NCI-H1048 (cell line): ENCODE measurements at regions not wholly inside any gene's neighbourhood (a gene's known extent, or its start where the extent isn't known, plus 50 kb on each side); places are given as distances from the start of the nearest gene placed in this dataset.
"Not testable (repeated sequence)": the region's sequence is repeated elsewhere in the genome, so short reads cannot be mapped to it uniquely, and the experiment has no call there.

Experiments
- DNase-seq: peaks from one replicate; lab custom pipeline; 2025; lab: John Stamatoyannopoulos, UW

DNA sequence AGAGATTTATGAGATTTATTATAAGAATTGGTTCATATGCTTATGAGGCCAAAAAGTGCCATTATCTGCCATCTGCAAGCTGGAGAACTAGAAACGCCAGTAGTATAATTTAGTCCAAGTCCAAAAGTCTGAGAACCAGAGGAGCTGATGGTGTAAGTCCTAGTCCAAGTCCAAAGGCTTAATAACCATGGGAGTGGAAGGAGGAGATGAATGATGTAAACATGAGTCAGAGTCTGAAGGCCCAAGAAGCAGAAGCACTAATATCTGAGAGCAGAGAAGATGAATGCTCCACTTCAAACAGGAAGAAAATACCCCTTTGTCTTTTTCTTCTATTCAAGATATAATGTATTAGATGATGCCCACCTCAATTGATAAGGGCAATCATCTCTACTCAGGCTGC, 185.7 kb downstream of the CGGBP1 start:
- no peak for DNase-seq

GRCh38 chr3:87867001-87867400, 191.8 kb downstream of the CGGBP1 start:
- no peak for DNase-seq

DNA sequence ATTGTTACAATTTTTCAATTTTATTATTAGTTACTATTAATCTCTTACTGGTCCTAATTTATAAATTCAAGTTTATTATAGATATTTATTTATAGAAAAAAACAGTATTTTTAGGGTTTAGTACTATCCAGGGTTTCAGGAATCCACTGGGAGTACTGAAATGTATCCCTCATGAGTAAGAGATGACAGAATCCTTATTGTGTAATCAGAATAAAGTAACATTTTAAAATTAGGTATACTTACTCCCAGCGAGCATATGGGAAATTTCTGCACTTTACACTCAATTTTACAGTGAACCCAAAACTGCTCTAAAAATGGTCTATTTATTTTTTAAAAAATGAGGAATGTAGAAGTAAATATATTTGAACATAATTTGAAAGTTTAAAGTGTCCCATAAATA, 202.7 kb downstream of the CGGBP1 start:
- DNase-seq: no peak

- no peak for DNase-seq
These were observed 203.2 kb downstream of the CGGBP1 start for GRCh38 chr3:87855616-87856015.

GRCh38 chr3:87855211-87855610, 203.6 kb downstream of the CGGBP1 start:
- no peak for DNase-seq

DNA sequence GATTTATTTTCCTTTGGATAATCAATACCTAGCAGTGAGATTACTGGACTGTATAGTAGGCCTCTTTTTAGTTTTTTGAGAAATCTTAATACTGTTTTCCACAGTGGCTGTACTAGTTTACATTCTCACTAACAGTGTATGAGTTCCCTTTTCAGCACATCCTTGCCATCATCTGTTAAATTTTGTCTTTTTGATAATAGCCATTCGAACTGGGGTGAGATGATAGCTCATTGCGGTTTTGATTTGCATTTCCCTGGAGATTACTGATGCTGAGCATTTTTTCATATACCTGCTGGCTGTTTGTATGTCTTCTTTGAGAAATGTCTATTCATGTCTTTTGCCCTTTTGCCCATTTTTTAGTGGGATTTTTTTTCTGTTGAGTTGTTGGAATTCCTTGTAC, 210.8 kb downstream of the CGGBP1 start:
- DNase-seq: no peak

DNA sequence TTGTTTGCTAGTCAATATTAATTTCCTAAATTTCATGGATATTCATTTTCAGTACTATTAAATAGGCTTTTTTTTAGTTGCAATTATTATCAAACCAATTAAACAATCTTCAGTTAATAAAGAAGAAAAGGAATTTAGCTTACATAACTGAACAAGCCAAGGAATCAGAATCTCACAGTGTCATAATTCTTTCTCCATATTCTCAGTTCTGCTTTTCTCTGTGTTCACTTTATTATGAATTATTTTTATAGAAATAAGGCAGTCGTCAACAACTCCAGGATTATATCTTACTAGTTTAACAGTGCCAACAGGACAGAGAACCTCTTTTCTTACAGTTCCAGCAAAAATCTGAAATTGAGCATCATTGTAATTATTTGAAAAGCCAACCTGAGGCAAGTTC, 221.7 kb downstream of the CGGBP1 start:
- DNase-seq: no peak

DNA sequence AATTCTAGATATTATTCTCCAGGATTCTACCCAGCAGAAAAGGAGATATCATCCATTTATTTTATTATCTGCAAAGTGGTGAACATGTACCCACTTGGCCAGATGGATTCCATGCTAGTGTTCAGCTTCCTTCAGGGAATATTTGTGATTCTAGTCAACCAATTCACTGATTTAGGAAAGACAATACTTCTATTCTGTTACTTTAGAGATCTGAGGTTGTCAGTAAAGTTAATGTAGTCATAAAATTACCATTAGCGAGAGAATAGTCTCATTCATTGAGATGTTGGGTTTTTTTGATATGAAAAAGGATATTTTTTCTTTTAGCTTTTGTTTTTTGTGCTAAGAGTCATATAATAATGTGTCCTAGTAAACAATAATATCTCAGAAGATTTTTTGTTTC, 222.8 kb downstream of the CGGBP1 start:
- DNase-seq: no peak

DNA sequence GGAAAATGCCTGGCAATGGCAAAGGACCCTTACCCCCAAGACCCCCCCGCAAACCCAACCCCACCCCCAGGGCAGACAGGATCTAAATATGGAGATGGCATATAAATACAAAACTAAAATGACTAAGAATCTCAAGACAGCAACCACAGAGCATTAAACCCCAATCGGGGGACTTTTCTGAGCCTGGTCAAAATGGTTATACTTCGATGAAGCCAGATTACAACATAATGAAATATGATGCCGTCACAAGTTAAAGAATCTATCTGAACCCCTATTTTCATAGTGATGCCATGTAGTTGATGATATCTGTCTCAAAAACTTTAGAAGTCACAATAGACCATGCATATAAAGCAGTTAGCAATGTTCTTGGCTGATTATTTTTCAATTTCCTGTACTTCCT, 223.6 kb downstream of the CGGBP1 start:
- no peak for DNase-seq

GRCh38 chr3:87834327-87834726, 224.5 kb downstream of the CGGBP1 start:
- no peak for DNase-seq

DNA sequence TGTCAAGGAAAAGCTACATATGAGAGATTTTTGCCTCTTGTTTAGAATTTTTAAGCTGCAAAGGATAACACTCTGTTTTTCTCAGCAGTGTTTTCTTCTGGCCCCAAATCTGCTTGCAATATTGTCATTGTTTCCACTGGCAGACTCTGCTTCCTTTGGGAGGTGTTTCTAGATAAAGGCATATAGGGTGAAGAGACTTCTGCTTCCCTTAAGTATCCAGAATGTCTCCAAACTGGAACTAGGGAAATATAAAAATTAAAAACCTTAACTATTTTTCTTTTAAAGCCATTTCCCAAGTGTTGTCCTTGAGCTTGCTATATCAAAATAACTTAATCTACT, 225.8 kb downstream of the CGGBP1 start:
- DNase-seq: no peak

DNA sequence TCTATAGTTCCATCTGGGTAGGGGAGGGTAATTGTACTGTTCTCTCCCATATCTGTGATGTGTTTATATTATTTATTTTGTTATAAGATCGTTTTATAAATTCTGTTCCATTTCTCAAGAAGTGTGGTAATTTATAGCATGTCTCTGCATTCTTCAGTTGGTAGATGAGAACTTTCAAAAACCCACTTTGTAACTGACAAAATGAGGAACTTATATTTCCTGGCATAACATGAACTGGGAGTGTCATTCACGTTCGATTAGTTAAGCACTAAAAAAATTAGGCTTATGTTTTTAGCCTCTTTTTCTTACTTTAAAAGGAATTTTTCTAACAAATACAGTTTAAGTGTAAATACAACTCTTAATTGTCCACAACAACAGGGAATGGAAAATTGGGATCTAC, 230.8 kb downstream of the CGGBP1 start:
- no peak for DNase-seq

DNA sequence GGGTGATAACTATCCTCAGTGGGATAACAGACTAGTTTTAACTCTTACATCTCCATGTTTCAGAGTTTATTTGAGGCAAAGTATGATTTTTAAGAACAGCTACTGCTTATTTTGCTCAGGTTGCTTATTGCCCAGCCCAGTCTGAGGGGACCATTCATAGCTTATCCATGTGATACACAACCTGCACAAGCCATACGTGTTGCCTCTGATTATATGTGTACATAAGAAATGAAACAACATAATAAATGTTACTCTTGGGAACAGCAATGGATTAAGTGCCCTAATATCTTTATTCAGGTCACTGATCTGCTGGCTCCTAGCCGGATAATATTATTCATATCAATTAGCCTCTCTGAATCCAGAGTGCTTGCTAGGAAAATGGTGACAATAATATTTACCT, 236.2 kb downstream of the CGGBP1 start:
- DNase-seq: no peak

DNA sequence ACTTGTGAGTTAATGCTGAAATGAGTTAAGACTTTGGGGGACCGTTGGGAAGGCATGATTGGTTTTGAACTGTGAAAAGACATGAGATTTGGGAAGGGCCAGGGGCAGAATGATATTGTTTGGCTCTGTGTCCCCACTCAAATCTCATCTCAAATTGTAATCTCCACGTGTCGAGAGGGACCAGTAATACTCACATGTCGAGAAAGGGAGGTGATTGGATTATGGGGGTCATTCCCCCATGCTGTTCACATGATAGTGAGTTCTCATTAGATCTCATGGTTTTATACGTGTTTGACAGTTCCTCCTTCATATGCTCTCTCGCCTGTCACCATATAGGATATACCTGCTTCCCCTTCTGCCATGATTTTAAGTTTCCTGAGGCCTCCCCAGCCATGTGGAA, 245.3 kb downstream of the CGGBP1 start:
- not testable (repeated sequence) for DNase-seq

- DNase-seq: no peak
These were observed 246.9 kb downstream of the CGGBP1 start for GRCh38 chr3:87811953-87812352.

DNA sequence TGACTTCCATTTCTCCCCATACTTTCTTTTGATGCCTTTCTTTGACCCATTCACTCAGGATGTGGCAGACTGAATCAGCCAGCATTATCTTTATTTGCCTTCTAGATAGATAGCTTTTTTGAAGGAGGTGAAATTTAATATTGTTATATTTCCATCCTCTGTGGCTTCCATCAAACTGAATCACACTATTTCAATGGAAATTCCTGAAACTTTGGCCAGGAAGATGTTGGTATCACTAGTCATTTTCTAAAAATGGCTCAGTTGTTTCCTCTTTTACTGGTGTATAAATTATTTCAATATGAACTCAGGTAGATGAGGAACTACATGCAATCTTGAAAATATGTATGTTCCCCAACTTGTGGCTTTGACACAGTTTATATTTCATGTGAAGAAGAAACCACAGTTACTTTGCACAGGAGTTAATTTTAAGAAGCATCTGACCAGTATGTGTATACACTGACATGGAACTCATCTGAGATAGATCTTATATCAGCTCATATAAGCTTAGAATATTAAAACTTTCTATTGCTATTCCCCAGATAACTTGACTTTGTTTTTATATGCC, 248.3 kb downstream of the CGGBP1 start:
- no peak for DNase-seq

DNA sequence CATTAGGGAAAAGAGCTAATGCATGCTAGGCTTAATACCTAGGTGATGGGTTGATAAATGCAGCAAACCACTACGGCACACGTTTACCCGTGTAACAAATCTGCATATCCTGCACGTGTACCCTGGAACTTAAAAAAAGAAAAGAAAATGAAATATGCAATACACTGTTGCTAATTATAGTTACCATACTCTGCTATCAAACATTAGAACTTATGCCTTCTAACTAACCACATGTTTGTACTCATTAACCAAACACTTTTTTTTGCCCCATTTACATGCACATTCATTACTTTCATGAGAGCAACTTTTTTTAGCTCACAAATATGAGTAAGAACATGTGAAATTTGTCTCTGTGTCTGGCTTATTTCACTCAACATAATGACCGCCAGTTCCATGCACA, 253.1 kb downstream of the CGGBP1 start:
- no peak for DNase-seq

- DNase-seq: no peak
These were observed 257.4 kb downstream of the CGGBP1 start for GRCh38 chr3:87801409-87801808.

DNA sequence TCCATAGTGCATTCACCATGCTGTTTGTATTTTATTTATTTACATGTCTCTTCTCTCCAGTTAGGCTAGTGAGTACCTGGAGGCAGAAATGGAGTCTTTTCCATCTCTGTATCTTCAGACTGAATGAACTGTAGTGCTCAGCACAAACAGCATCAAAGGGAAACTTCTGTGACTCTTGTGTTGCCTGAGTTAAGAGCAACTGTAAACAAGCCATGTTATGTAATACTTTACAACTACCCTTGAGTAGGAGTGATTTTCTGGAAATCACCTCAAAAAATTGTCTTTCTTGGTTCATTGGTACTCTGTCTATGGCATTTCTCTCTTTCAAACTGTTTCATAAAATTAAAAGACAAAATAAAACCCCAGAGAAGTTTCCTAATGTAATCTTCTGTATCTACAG, 258.3 kb downstream of the CGGBP1 start:
- no peak for DNase-seq

DNA sequence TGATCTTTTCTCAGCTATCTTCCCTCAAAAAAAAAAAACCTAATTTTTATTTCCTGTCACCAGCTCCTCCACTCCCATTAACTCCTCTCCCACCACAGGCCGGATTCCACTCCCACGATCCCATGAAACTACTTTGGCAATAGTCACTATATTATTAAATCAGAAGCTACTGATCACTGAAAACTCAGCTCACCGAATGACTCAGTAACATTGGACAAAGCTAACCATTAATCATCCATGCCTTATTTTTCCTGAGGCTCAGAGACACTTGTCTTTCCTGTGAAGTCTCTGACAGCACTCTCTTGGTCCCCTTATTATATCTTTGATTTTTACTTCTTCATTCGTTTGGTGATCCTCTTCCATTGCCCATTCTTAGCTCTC, 260.2 kb downstream of the CGGBP1 start:
- DNase-seq: no peak

DNA sequence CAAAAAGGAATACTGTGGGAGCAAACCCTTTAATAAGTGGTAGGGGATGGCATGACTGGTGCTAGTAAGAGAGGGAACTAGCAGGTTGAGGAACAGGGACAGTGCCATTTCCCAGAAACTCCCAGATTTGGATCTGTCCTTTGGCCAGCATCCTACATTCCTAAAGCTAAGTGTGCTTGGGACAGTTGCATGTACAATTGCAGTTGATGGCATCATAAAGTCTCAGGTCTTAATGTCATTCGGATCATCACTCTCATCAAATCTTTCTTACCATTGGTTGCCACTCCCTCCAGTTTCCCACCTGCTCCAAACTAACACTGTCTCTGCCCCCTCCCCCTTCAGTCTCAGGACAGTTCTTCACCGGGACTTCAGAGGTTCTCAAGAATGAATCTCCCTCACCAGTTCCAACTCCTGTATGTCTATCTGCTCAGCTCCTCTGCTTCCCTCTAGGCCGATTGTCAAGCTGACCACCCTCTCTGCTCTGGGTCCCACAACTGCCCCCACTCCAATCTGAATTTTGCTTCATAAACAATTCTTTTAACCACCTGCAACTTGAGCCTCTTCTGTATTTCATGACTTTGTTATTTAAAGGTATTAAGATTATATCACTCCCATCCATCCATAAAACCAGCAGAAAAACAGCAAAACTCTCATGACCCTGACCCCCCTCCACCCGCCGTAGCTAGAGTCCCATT, 260.8 kb downstream of the CGGBP1 start:
- DNase-seq: no peak

GRCh38 chr3:87796843-87797185, 262.0 kb downstream of the CGGBP1 start:
- DNase-seq: no peak

DNA sequence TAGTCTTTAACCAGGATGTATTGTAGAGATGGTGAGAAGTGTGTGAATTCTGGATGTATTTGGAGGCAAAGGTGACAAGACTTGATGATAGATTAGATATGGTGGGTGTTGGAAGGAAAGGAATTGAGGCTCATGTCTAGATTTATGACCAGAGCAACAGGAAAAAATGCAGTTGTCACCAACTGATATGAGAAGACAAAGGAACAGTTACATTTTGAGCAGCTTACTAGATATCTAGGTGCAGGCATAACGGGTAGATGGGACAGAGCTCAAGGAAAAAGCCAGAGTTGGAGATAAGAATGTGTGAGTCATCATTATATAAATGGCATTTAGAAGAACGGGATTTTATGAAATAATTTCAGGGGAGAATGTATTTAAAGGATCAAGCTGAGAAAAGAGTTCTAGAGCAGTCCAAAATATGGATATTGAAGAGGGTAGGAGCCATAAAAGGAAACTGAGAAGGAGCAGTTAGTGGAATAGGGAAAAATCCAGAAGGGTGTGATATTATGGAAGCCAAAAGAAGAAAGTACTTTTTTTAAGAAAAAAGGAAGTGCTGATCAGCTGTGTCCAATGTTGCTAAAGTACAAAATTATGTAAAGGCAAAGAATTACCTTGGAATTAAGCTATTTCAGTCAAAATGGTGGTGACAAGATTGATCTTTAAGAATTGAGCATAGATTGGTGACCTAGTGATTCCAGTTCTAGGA, 262.5 kb downstream of the CGGBP1 start:
- no peak for DNase-seq

DNA sequence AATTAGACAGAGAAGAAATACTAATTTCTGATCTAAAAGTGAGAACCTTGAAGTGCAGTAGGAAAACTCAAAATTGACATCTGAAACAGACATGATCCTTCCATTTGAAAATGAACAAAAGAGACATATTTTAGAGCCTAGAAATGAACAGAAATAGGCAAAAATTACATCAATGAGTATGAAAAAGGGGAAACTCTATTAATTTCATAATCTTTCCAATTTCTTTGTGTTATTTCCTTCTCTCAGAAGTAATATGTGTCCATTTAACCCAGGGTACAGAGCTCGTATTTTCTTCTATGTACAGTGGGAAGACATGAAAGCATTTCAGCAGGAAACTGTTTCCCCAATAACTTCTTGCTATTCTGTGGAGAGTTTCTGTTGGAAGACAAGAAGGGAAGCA, 263.1 kb downstream of the CGGBP1 start:
- DNase-seq: no peak
